A549 (cell line): ENCODE measurements at regions not wholly inside any gene's neighbourhood (a gene's known extent, or its start where the extent isn't known, plus 50 kb on each side); places are given as distances from the start of the nearest gene placed in this dataset.

Source experiments
- CEBPB ChIP-seq, 2 experiments: fragments of >200 bp in 1 of 2; sonication (Bioruptor Twin) in 1 of 2; formaldehyde crosslinking in 1 of 2; IDR thresholded peaks; 2 replicates each; pipeline ENCODE4 v1.6.1; 2012 to 2016
- NFE2L2 ChIP-seq: fragments of 150-350 bp; conservative IDR thresholded peaks from 2 replicates; pipeline ENCODE4 v1.6.1; 2014; ENCODE audit warnings: low read length
- RNF2 ChIP-seq: fragments of 200-600 bp; sonication (generic); IDR thresholded peaks from 2 replicates; pipeline ENCODE4 v1.6.1; 2016; ENCODE audit warnings: low read depth, mild to moderate bottlenecking, antibody characterized with exemption, moderate library complexity, borderline replicate concordance
- TF ChIP-seq, protein P1 (sequence below): fragments of >200 bp; sonication (Bioruptor Twin); formaldehyde crosslinking; IDR thresholded peaks from 3 replicates; pipeline ENCODE4 v1.5.1; 2016

DNA sequence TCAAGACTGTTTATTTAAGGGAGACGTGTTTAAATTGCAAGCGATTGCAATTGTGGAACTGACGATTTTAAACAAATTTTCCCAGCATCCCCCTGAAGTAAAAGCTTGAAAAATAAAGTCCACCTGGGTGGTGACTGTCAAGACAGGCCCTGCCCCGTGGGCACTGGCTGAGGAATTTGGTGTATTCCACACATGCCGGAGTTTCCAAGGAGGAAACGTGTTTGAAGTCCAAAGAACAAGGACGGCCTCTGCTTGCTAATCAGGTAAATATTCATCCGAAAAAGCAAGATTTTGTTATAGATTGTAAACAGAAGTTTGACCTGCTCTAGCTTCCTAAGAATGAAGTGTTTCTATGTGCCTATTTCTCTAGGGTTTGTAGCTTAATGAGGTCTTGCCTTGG, 505.1 kb downstream of the QKI start:
- TF ChIP-seq RNF2, result no peak
- TF ChIP-seq, protein P1, sequence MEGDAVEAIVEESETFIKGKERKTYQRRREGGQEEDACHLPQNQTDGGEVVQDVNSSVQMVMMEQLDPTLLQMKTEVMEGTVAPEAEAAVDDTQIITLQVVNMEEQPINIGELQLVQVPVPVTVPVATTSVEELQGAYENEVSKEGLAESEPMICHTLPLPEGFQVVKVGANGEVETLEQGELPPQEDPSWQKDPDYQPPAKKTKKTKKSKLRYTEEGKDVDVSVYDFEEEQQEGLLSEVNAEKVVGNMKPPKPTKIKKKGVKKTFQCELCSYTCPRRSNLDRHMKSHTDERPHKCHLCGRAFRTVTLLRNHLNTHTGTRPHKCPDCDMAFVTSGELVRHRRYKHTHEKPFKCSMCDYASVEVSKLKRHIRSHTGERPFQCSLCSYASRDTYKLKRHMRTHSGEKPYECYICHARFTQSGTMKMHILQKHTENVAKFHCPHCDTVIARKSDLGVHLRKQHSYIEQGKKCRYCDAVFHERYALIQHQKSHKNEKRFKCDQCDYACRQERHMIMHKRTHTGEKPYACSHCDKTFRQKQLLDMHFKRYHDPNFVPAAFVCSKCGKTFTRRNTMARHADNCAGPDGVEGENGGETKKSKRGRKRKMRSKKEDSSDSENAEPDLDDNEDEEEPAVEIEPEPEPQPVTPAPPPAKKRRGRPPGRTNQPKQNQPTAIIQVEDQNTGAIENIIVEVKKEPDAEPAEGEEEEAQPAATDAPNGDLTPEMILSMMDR, result no peak
- no peak for TF ChIP-seq CEBPB (IDR thresholded peaks at IDR 0.05)
- TF ChIP-seq NFE2L2, result no peak
